ENCODE measurements at regions not wholly inside any gene's neighbourhood (a gene's known extent, or its start where the extent isn't known, plus 50 kb on each side); places are given as distances from the start of the nearest gene placed in this dataset.

GRCh38 chrX:8349816-8350544, 114.7 kb upstream of the VCX3B start:
- Mint-ChIP-seq H3K27me3 (no peaks in the 10 kb centered on the region), H3K36me3 (ENCODE audit: low read depth) (no peaks in the 10 kb centered on the region), H3K4me1 (ENCODE audit: low read depth) (no peaks in the 10 kb centered on the region), H3K27ac (no peak overlapping the region), H3K9me3 (peaks cover 6% of the 10 kb centered on the region), H3K4me3 (no peak overlapping the region)
- H3K27me3 ChIP-seq (ENCODE audit: control insufficient read depth in 1 of 2, insufficient read depth in 2 of 2, low read length in 2 of 2), result no peaks in the 10 kb centered on the region
- H3K4me3 ChIP-seq (ENCODE audit: low read length), result no peak overlapping the region
- H3K9me3 ChIP-seq (ENCODE audit: control insufficient read depth in 1 of 2, insufficient read depth in 1 of 2, low read length in 2 of 2), result no peaks in the 10 kb centered on the region
- ATAC-seq (ENCODE audit: poor library complexity), result no peak
- ChIA-PET POLR2A (no interaction called here), CTCF (no interaction called here)
- H3K27ac ChIP-seq (ENCODE audit: low read depth in 1 of 2, low read length in 2 of 2), result no peak overlapping the region
- no peak for DNase-seq
- intact Hi-C loops (cut with DNase I, micrococcal nuclease), result no loop called here
- no peaks in the 10 kb centered on the region for H3K4me1 ChIP-seq (ENCODE audit: insufficient read depth, low read length)
- no peaks in the 10 kb centered on the region for H3K36me3 ChIP-seq (ENCODE audit: insufficient read depth, low read length)
- TF ChIP-seq, protein P1, sequence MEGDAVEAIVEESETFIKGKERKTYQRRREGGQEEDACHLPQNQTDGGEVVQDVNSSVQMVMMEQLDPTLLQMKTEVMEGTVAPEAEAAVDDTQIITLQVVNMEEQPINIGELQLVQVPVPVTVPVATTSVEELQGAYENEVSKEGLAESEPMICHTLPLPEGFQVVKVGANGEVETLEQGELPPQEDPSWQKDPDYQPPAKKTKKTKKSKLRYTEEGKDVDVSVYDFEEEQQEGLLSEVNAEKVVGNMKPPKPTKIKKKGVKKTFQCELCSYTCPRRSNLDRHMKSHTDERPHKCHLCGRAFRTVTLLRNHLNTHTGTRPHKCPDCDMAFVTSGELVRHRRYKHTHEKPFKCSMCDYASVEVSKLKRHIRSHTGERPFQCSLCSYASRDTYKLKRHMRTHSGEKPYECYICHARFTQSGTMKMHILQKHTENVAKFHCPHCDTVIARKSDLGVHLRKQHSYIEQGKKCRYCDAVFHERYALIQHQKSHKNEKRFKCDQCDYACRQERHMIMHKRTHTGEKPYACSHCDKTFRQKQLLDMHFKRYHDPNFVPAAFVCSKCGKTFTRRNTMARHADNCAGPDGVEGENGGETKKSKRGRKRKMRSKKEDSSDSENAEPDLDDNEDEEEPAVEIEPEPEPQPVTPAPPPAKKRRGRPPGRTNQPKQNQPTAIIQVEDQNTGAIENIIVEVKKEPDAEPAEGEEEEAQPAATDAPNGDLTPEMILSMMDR (IDR thresholded peaks at IDR 0.05), result no peak

DNA sequence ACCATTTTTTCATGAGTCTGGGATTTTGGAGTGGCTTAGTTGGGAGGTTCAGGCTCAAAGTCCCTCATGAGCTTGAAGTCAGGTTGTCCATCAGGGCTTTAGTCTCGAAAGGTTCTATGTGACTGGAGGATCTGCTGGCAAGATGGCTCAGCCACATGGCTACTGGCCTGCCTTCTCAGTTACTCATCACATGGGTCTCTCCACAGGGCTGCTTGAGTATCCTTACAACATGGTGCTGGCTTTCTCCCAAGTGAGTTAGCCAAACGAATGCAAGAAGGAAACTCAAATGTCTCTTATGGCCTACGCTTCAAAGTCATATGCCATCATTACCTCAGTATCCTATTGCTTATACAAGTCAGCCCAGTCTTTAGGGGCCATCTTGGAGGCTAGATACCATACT, 106.3 kb upstream of the VCX3B start:
- H3K9me3 Mint-ChIP-seq, result no peaks in the 10 kb centered on the region
- H3K4me3 Mint-ChIP-seq, result no peak overlapping the region
- Histone ChIP-seq H3K9me3 (ENCODE audit: control insufficient read depth in 1 of 2, insufficient read depth in 1 of 2, low read length in 2 of 2) (no peaks in the 10 kb centered on the region), H3K4me3 (ENCODE audit: low read length) (no peak overlapping the region), H3K27ac (ENCODE audit: low read depth in 1 of 2, low read length in 2 of 2) (no peak overlapping the region), H3K27me3 (ENCODE audit: control insufficient read depth in 1 of 2, insufficient read depth in 2 of 2, low read length in 2 of 2) (no peaks in the 10 kb centered on the region), H3K4me1 (ENCODE audit: insufficient read depth, low read length) (no peaks in the 10 kb centered on the region), H3K36me3 (ENCODE audit: insufficient read depth, low read length) (no peaks in the 10 kb centered on the region)
- H3K27me3 Mint-ChIP-seq, result no peaks in the 10 kb centered on the region
- H3K27ac Mint-ChIP-seq, result no peak overlapping the region
- H3K36me3 Mint-ChIP-seq (ENCODE audit: low read depth), result no peaks in the 10 kb centered on the region
- H3K4me1 Mint-ChIP-seq (ENCODE audit: low read depth), result no peaks in the 10 kb centered on the region
- POLR2A ChIA-PET, result no interaction called here
- TF ChIP-seq, protein P1 (IDR thresholded peaks at IDR 0.05), result no peak
- CTCF ChIA-PET, result no interaction called here
- intact Hi-C loops (cut with DNase I, micrococcal nuclease), result no loop called here
- DNase-seq (no peak), ATAC-seq (ENCODE audit: poor library complexity) (no peak)

GRCh38 chrX:8364369-8365141, 100.1 kb upstream of the VCX3B start:
- Histone ChIP-seq H3K4me3 (ENCODE audit: low read length) (no peak overlapping the region), H3K9me3 (ENCODE audit: control insufficient read depth in 1 of 2, insufficient read depth in 1 of 2, low read length in 2 of 2) (peaks cover 0 to 5% of the 10 kb centered on the region in 2 experiments), H3K27me3 (ENCODE audit: control insufficient read depth in 1 of 2, insufficient read depth in 2 of 2, low read length in 2 of 2) (no peaks in the 10 kb centered on the region), H3K27ac (ENCODE audit: low read depth in 1 of 2, low read length in 2 of 2) (no peak overlapping the region), H3K36me3 (ENCODE audit: insufficient read depth, low read length) (no peaks in the 10 kb centered on the region), H3K4me1 (ENCODE audit: insufficient read depth, low read length) (no peaks in the 10 kb centered on the region)
- TF ChIP-seq, protein P1 (IDR thresholded peaks at IDR 0.05), result no peak
- H3K9me3 Mint-ChIP-seq, result no peaks in the 10 kb centered on the region
- H3K4me1 Mint-ChIP-seq (ENCODE audit: low read depth), result no peaks in the 10 kb centered on the region
- DNase-seq, result no peak
- no peaks in the 10 kb centered on the region for H3K36me3 Mint-ChIP-seq (ENCODE audit: low read depth)
- no peak for ATAC-seq (ENCODE audit: poor library complexity)
- CTCF ChIA-PET, result no interaction called here
- H3K27me3 Mint-ChIP-seq, result no peaks in the 10 kb centered on the region
- no peak overlapping the region for H3K27ac Mint-ChIP-seq
- intact Hi-C loops (cut with DNase I, micrococcal nuclease), result no loop called here
- H3K4me3 Mint-ChIP-seq, result no peak overlapping the region
- POLR2A ChIA-PET, result no interaction called here
